ENCODE measurements at regions not wholly inside any gene's neighbourhood (a gene's known extent, or its start where the extent isn't known, plus 50 kb on each side); places are given as distances from the start of the nearest gene placed in this dataset.

DNA sequence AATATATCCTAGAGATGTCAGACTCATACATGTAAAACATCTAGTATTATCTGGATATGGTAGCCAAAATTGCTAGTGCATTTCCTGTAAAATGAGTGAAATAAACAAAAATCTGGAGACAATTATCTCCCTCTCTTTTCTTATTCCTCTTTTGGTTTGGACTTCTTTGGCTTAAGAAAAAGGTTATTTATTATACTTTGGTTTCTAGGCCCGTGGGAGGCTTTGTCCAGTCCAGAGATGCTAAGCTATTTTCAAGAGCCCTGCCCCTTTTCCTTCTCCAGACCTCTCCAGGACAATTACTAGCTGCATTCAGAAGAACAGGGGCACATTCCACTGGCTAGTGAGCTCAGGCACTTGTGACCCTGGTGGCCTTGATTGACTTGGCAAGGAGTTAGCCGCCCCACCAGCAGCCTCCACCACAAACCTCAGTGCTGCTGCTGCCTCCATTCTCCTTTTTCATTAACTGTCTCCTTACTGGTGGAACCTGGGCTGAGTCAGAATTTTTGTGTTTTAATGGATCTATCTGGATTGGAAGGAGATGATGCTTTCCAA lies 747.3 kb upstream of the TENM4 start (continued):
- no peak for TF ChIP-seq MTA3 (IDR thresholded peaks at IDR 0.05; ENCODE audit: borderline replicate concordance, low read length)
- TF ChIP-seq ZNF274 (IDR thresholded peaks at IDR 0.05; ENCODE audit: insufficient read depth, insufficient read length), result no peak
- no peak for TF ChIP-seq LARP7 (IDR thresholded peaks at IDR 0.05)
- TF ChIP-seq RAD21 (IDR thresholded peaks at IDR 0.05; ENCODE audit: insufficient read depth, low read depth, low read length), result no peak
- TF ChIP-seq STAT1 (conservative IDR thresholded peaks at IDR 0.05), result no peak
- TF ChIP-seq, protein P1, sequence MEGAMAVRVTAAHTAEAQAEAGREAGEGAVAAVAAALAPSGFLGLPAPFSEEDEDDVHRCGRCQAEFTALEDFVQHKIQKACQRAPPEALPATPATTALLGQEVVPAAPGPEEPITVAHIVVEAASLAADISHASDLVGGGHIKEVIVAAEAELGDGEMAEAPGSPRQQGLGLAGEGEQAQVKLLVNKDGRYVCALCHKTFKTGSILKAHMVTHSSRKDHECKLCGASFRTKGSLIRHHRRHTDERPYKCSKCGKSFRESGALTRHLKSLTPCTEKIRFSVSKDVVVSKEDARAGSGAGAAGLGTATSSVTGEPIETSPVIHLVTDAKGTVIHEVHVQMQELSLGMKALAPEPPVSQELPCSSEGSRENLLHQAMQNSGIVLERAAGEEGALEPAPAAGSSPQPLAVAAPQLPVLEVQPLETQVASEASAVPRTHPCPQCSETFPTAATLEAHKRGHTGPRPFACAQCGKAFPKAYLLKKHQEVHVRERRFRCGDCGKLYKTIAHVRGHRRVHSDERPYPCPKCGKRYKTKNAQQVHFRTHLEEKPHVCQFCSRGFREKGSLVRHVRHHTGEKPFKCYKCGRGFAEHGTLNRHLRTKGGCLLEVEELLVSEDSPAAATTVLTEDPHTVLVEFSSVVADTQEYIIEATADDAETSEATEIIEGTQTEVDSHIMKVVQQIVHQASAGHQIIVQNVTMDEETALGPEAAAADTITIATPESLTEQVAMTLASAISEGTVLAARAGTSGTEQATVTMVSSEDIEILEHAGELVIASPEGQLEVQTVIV (IDR thresholded peaks at IDR 0.05; ENCODE audit: borderline replicate concordance, partially characterized antibody), result no peak
- TF ChIP-seq, protein P2, sequence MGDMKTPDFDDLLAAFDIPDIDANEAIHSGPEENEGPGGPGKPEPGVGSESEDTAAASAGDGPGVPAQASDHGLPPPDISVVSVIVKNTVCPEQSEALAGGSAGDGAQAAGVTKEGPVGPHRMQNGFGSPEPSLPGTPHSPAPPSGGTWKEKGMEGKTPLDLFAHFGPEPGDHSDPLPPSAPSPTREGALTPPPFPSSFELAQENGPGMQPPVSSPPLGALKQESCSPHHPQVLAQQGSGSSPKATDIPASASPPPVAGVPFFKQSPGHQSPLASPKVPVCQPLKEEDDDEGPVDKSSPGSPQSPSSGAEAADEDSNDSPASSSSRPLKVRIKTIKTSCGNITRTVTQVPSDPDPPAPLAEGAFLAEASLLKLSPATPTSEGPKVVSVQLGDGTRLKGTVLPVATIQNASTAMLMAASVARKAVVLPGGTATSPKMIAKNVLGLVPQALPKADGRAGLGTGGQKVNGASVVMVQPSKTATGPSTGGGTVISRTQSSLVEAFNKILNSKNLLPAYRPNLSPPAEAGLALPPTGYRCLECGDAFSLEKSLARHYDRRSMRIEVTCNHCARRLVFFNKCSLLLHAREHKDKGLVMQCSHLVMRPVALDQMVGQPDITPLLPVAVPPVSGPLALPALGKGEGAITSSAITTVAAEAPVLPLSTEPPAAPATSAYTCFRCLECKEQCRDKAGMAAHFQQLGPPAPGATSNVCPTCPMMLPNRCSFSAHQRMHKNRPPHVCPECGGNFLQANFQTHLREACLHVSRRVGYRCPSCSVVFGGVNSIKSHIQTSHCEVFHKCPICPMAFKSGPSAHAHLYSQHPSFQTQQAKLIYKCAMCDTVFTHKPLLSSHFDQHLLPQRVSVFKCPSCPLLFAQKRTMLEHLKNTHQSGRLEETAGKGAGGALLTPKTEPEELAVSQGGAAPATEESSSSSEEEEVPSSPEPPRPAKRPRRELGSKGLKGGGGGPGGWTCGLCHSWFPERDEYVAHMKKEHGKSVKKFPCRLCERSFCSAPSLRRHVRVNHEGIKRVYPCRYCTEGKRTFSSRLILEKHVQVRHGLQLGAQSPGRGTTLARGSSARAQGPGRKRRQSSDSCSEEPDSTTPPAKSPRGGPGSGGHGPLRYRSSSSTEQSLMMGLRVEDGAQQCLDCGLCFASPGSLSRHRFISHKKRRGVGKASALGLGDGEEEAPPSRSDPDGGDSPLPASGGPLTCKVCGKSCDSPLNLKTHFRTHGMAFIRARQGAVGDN (IDR thresholded peaks at IDR 0.05), result no peak
- no peak for TF ChIP-seq RB1 (IDR thresholded peaks at IDR 0.05; ENCODE audit: borderline replicate concordance)
- no peak for TF ChIP-seq MEF2A (IDR thresholded peaks at IDR 0.05; ENCODE audit: insufficient read depth, low read depth, low read length)
- TF ChIP-seq, protein P3, sequence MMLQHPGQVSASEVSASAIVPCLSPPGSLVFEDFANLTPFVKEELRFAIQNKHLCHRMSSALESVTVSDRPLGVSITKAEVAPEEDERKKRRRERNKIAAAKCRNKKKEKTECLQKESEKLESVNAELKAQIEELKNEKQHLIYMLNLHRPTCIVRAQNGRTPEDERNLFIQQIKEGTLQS (IDR thresholded peaks at IDR 0.05; ENCODE audit: borderline replicate concordance, extremely low read depth, low read depth, low read length), result no peak
- no peak for TF ChIP-seq GABPA (IDR thresholded peaks at IDR 0.05; ENCODE audit: low read depth)
